Esophagus squamous epithelium (tissue), 4 donors: ENCODE measurements at regions not wholly inside any gene's neighbourhood (a gene's known extent, or its start where the extent isn't known, plus 50 kb on each side); places are given as distances from the start of the nearest gene placed in this dataset.

ENCODE experiments used
- POLR2A ChIP-seq, 4 donors: fragments of 450-650 bp; IDR thresholded peaks; one replicate each; pipeline ENCODE4 v1.6.1; 2017; ENCODE audit warnings: antibody characterized with exemption in 4 of 4, mild to moderate bottlenecking in 4 of 4, moderate library complexity in 3 of 4
- TF ChIP-seq, protein P1 (sequence below), 6 experiments: fragments of 450-650 bp in 4 of 6; fragments of 200-600 bp in 2 of 6; sonication (generic) in 2 of 6; IDR thresholded peaks; one replicate each; pipeline ENCODE4 v1.5.1; 2016 to 2019; ENCODE audit warnings: antibody characterized with exemption in 6 of 6, mild to moderate bottlenecking in 4 of 6, moderate library complexity in 4 of 6

DNA sequence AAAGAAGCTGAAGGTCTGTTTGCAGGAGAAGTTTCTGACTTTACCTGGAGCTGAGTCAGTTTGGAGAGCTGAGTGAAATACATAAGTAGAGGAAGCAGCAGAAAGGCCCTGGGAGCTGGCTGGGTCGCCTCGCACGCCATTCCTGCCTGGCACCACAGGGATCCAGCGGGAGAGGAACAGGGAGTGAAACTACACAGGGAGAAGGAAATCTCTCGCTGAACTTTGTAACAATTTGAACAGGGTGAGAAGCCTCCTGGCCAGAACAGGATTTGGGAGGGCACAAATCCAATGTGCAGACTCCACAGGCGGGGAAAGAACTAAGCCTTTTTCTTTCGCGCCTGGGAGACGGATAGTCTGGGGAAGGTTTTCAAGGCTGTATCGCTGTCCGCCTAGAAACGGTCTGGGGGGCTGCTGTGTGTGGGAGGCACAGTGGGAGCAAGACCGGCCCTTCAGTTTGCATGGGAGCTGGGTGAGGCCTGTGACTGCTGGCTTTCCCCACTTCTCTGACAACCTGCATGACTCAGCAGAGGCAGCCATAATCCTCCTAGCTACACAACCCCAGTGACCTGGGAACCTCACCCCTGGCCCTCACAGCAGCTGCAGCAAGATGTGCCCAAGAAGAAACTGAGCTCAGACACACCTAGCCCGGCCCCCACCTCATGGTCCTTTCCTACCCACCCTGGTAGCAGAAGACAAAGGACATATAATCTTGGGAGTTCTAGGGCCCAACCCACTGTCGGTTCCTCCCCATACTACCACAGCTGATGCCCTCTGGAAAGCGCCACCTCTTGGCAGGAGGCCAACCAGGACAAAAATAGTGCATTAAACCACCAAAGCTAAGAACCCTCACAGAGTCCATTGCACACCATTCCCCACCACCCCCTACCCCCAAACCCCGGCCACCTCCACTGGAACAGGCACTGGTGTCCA is 778.6 kb downstream of the KCNJ2 start:
- TF ChIP-seq, protein P1, sequence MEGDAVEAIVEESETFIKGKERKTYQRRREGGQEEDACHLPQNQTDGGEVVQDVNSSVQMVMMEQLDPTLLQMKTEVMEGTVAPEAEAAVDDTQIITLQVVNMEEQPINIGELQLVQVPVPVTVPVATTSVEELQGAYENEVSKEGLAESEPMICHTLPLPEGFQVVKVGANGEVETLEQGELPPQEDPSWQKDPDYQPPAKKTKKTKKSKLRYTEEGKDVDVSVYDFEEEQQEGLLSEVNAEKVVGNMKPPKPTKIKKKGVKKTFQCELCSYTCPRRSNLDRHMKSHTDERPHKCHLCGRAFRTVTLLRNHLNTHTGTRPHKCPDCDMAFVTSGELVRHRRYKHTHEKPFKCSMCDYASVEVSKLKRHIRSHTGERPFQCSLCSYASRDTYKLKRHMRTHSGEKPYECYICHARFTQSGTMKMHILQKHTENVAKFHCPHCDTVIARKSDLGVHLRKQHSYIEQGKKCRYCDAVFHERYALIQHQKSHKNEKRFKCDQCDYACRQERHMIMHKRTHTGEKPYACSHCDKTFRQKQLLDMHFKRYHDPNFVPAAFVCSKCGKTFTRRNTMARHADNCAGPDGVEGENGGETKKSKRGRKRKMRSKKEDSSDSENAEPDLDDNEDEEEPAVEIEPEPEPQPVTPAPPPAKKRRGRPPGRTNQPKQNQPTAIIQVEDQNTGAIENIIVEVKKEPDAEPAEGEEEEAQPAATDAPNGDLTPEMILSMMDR (IDR thresholded peaks at IDR 0.05) = no peak
- TF ChIP-seq POLR2A (IDR thresholded peaks at IDR 0.05) = no peak
